WI38 (cell line): ENCODE measurements at regions not wholly inside any gene's neighbourhood (a gene's known extent, or its start where the extent isn't known, plus 50 kb on each side); places are given as distances from the start of the nearest gene placed in this dataset.

Experiments
- H3K4me3 ChIP-seq: 2 replicates; pipeline ENCODE4 v1.5.1; 2011; ENCODE audit warnings: low read depth, mild to moderate bottlenecking, control low read depth, low read length
- CTCF ChIP-seq: IDR thresholded peaks from 2 replicates; pipeline ENCODE4 v1.5.1; 2012; ENCODE audit warnings: low read depth, mild to moderate bottlenecking, control low read depth, low read length

- H3K4me3 ChIP-seq: no peak overlapping the region
- TF ChIP-seq CTCF: no peak
Observed at GRCh38 chr2:71945603-71945959, 202.1 kb downstream of the CYP26B1 start.

- TF ChIP-seq CTCF: no peak
- H3K4me3 ChIP-seq: no peak overlapping the region
Observed at GRCh38 chr2:71944806-71945602, 202.7 kb downstream of the CYP26B1 start.

- no peak for TF ChIP-seq CTCF
- H3K4me3 ChIP-seq: no peak overlapping the region
Observed at GRCh38 chr2:71944183-71944550, 203.5 kb downstream of the CYP26B1 start.

GRCh38 chr2:71943238-71944182, 204.2 kb downstream of the CYP26B1 start:
- no peak overlapping the region for H3K4me3 ChIP-seq
- no peak for TF ChIP-seq CTCF

GRCh38 chr2:71941726-71942525, 205.7 kb downstream of the CYP26B1 start:
- no peak for TF ChIP-seq CTCF

GRCh38 chr2:71940695-71941094, 207.0 kb downstream of the CYP26B1 start:
- no peak overlapping the region for H3K4me3 ChIP-seq
- TF ChIP-seq CTCF: no peak

More at GRCh38 chr2:71941726-71942525, 205.7 kb downstream of the CYP26B1 start:
- no peak overlapping the region for H3K4me3 ChIP-seq
